NCI-H2029 (cell line): ENCODE measurements at regions not wholly inside any gene's neighbourhood (a gene's known extent, or its start where the extent isn't known, plus 50 kb on each side); places are given as distances from the start of the nearest gene placed in this dataset.

Experiments used
- DNase-seq: peaks from one replicate; lab custom pipeline; 2025; lab: John Stamatoyannopoulos, UW

DNA sequence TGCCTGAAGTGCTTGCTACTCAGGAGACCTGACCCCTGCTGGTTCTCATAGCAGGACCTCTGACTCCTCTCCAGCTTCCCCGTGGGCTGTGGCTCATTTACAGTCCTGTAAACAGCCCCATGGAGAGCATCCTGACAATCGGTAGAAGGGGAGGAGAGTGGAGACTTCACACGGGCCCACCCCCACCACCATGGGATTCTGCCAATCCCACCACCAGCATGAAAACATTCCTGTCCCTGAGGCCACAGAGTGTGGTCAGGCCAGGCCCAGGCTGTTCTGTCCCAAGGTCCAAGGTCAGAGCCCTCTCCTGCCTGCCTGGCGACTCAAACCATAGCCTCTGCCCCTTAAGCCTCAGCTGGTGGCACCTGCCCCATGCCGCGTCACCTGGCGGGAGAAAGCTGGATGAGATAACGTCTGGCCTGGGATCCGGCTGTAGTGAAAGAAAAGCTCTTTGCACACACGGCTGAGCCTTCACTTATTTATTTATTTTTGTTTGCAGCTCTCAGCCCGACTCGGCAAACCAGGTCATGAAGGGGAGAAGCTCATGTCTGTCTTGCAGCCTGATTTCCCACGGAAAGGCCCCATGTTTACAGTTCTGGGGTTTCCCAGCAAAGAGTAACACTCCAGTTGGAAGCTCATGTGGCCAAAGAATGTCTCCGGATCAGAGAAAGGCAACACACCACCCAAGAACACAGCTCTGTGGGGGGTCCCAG is 293.6 kb upstream of the ZMIZ1 start:
- DNase-seq = peak; percentile 68

GRCh38 chr10:78775891-78776290 is 292.9 kb upstream of the ZMIZ1 start:
- no peak for DNase-seq

GRCh38 chr10:78776756-78777155 is 292.0 kb upstream of the ZMIZ1 start:
- DNase-seq = no peak

DNA sequence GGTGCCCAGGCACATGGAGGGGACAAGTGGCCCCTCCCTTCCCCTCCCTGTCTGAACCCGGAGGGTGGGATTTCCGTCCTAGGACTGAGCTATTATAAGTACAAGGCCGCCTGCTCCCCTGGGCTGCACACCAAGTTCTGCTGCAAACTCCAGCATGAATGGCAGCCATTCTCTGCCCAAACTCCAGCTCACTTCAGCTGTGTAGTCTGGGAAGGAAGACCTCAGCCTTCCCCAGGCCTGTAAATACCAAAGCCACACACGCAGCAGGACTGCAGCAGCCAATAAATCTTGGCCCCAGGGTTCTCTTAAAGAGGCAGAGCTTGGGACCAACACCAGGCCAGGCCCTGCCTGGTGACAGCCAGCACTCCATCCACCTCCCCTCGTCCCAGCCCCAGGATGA is 291.3 kb upstream of the ZMIZ1 start:
- no peak for DNase-seq

GRCh38 chr10:78777867-78778266 is 290.9 kb upstream of the ZMIZ1 start:
- DNase-seq = no peak

- DNase-seq = no peak
Measured at GRCh38 chr10:78778444-78779338, 290.1 kb upstream of the ZMIZ1 start.

- DNase-seq = no peak
Measured at GRCh38 chr10:78779339-78779955, 289.3 kb upstream of the ZMIZ1 start.

GRCh38 chr10:78780551-78780961 is 288.2 kb upstream of the ZMIZ1 start:
- DNase-seq = no peak

GRCh38 chr10:78781251-78781913 is 287.4 kb upstream of the ZMIZ1 start:
- no peak for DNase-seq

- no peak for DNase-seq
Measured at GRCh38 chr10:78781991-78782390, 286.8 kb upstream of the ZMIZ1 start.

DNA sequence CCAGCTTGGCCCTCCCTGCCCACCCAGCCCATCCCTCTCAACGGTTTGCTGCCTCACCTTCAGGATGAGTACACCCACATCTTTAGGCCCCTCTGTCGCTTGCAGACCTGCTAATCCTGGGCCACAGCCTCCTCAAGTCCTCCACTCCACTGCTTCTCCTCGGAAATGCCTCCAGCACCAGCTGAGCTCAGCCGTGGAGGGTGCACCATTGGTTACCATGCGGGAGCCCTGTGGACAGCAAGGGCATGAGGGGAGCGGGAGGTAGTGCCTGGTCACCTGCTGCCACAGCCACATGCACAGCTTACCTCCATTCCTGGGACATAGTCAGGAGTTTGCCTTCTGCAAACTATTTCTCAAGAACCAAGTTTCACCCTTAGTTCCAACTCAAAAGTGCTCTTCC is 286.3 kb upstream of the ZMIZ1 start:
- DNase-seq = no peak

DNA sequence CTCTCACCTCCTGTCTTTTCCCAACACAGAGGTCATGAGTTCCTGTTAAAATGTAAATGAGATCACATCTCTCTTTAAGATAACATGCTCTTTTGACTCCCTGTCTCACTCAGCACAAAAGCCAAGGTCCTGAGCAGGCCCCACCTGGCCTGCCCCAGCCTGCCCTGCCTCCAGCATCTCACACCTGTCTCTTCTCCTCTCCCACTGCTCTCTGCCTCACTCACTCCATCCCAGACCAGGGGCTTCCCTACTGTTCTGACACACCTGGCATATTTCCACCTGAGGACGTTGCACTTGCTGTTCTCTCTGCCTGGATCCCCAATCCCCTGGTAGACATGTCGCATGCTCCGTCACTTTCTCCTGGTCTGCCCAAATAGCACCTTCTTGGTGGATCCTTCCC is 285.0 kb upstream of the ZMIZ1 start:
- DNase-seq = no peak

DNA sequence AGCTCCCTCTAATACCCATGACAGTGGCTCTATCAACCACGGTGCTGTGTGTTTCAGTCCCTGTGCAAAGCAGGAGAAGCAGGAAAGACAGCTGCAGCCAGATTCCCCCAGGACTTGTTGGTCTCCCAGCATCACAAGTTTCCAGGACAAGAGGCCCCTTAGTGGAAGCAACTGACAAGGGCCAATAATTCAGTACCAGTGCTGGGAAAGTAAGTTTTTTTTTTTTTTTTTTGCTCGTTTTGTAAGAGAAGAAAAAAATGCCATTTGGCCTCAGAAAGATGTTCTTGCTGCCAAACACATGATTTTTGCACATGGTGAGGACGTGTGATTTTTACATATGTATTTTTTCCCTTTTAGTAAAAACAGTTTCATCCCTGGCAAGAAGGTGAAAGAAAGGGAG is 284.2 kb upstream of the ZMIZ1 start:
- no peak for DNase-seq

DNA sequence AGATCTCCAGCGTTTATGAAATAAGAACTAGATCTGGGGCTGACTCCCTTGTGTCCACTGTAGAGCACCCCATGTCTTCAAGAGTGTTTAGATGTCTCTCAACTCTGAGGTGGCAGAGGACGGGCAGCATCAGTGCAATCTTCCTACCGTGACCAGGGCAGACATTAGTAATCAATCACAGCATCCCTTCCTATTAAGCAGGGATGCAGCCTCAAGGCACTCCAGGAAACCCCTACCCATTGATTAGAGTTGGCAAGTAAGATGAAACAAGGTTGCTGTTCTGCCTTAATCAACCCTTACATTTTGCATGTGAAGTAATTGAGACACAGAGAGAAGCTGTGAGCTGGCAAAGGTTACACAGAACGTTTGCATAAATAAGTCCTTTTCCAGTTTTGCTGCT is 283.7 kb upstream of the ZMIZ1 start:
- DNase-seq = no peak

GRCh38 chr10:78785991-78786390 is 282.8 kb upstream of the ZMIZ1 start:
- no peak for DNase-seq

DNA sequence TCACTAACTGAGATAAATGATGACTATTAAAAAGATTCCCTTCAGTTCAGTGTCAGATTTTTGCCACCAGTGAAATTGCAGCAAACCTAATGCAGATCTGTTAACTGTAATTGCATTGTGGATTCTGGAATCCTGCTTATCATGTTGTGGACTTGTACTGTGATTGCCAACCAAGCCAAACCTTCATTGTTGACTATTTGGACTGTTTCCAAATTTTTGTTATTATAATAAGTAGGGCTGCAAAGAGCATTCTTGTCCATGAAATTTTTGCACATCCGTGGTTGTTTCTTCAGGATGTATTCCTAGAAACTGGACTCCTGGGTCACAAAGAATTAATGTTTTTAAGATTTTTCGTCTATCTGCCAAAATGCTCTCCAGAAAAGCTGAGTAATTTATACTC is 281.6 kb upstream of the ZMIZ1 start:
- DNase-seq = peak; percentile 14

DNA sequence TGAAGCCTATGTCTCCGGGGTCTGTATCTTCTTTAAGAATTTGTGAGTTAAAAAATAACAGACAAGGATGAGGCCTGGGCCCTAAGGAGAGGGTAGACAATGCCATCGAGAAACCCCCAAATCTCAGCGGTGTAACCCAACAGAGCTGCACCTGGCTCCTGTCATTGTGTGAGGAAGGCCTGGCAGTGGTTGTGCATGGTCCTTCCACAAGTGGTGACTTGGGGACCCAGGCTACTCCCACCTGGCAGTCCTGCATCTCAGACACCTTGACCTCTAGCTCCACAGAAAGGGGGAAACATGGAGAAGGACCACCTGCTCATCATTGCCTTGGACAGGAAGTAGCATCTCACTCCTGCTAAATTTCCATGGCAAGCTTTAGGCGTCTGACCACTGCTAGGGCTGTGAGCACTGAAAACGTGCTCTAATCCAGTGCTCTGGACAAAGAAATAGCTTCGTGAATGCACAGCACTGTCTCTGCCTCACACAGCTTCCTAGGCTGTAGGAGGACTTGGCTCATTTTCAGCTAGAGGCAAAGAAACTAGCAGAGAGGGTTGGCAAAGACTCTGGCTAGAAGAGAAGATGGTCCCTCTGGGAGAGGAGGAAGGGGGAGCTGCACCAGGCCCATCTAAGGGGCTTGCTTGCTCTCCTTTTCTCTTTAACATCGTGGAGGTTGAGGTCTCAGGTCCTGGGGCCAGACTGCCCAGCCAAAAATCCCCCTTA is 273.9 kb upstream of the ZMIZ1 start:
- no peak for DNase-seq

GRCh38 chr10:78798976-78799730 is 269.6 kb upstream of the ZMIZ1 start:
- no peak for DNase-seq

GRCh38 chr10:78800006-78800405 is 268.8 kb upstream of the ZMIZ1 start:
- DNase-seq = no peak

DNA sequence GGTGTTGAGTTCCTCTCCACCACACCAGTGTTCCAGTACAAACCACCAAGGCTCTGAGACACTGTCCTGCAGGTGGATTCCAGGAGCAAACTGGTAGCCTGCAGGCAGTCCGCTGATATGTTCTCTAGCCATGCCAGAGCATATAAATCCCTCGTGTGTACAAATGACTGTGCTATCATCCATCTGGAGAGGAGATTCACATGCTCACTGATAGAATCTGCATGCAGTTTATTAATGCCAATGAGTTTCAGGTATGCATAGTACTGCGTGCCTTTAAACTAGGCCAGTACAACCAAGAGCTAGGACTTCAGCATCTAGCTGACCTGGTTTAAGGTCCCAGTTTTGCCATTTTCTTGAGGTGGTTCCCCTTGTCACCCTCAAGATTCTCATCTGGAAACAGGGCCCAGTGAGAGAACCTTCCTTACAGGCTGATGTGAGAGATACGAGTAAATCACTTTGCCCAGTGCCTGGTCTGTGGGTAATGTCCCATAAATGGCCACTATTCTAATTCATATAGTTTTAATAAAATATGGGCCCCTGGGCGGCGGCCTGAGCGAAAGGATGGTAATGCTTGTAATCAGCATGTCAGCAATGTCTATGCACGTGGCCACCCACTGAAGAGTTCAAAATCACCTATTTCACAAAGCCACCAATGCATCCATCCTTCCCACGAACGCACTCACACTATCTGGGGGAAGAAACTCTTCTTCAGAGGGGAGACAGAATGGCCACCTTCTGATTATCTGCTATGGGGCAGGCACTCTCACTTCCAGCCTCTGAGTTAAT is 268.0 kb upstream of the ZMIZ1 start:
- no peak for DNase-seq
